ENCODE measurements at regions not wholly inside any gene's neighbourhood (a gene's known extent, or its start where the extent isn't known, plus 50 kb on each side); places are given as distances from the start of the nearest gene placed in this dataset.

GRCh38 chr14:89720076-89720687, 234.3 kb downstream of the EFCAB11 start:
- TF ChIP-seq CTCF (IDR thresholded peaks at IDR 0.05) (no peak), POLR2A (IDR thresholded peaks at IDR 0.05) (no peak)

All from tibial nerve (tissue), 3 donors.